Neural progenitor cell (in vitro differentiated cells): ENCODE measurements at regions not wholly inside any gene's neighbourhood (a gene's known extent, or its start where the extent isn't known, plus 50 kb on each side); places are given as distances from the start of the nearest gene placed in this dataset.
"Not testable (repeated sequence)": the region's sequence is repeated elsewhere in the genome, so short reads cannot be mapped to it uniquely, and the experiment has no call there.

ENCODE experiments used
- DNase-seq: peaks from one replicate; pipeline ENCODE4 v3.0.0-alpha.2; 2016; ENCODE audit warnings: low spot score
- H2AFZ ChIP-seq: fragments of 200-600 bp; sonication (generic); replicated peaks from 2 replicates; pipeline ENCODE4 v1.6.1; 2016; ENCODE audit warnings: antibody characterized with exemption
- H3F3A ChIP-seq: fragments of 200-600 bp; sonication (generic); 2 replicates; pipeline ENCODE4 v1.6.1; 2016; ENCODE audit warnings: antibody characterized with exemption, low read depth
- H3K27ac ChIP-seq: fragments of 200-600 bp; sonication (generic); 2 replicates; pipeline ENCODE4 v1.5.1; 2016; ENCODE audit warnings: mild to moderate bottlenecking
- H3K27me3 ChIP-seq: fragments of 200-600 bp; sonication (generic); 2 replicates; pipeline ENCODE4 v1.6.1; 2016; ENCODE audit warnings: mild to moderate bottlenecking, moderate library complexity
- H3K36me3 ChIP-seq: fragments of 200-600 bp; sonication (generic); 2 replicates; pipeline ENCODE4 v1.5.1; 2016
- H3K4me1 ChIP-seq: fragments of 200-600 bp; sonication (generic); 2 replicates; pipeline ENCODE4 v1.6.1; 2016; ENCODE audit warnings: mixed run types
- H3K4me2 ChIP-seq: fragments of 200-600 bp; sonication (generic); 2 replicates; pipeline ENCODE4 v1.6.1; 2016
- H3K4me3 ChIP-seq: fragments of 200-600 bp; sonication (generic); 2 replicates; pipeline ENCODE4 v1.5.1; 2016
- H3K79me2 ChIP-seq: fragments of 200-600 bp; sonication (generic); 2 replicates; pipeline ENCODE4 v1.6.1; 2016; ENCODE audit warnings: low read depth
- H3K9ac ChIP-seq: fragments of 200-600 bp; sonication (generic); 2 replicates; pipeline ENCODE4 v1.6.1; 2016
- H3K9me3 ChIP-seq: fragments of 200-600 bp; sonication (generic); 2 replicates; pipeline ENCODE4 v1.5.1; 2016; ENCODE audit warnings: low read depth
- H4K20me1 ChIP-seq: fragments of 200-600 bp; sonication (generic); 2 replicates; pipeline ENCODE4 v1.6.1; 2016; ENCODE audit warnings: low read depth
- H3K27ac Mint-ChIP-seq: 3 replicates; pipeline ENCODE4 v1.8.0; 2021; ENCODE audit warnings: mixed read lengths
- H3K27me3 Mint-ChIP-seq: 2 replicates; pipeline ENCODE4 v1.8.0; 2022; ENCODE audit warnings: low read depth, mild to moderate bottlenecking, inconsistent platforms, moderate library complexity, mixed read lengths; ENCODE audit not compliant: insufficient read depth
- H3K36me3 Mint-ChIP-seq: 3 replicates; pipeline ENCODE4 v1.8.0; 2021; ENCODE audit warnings: mixed read lengths
- H3K4me1 Mint-ChIP-seq: 3 replicates; pipeline ENCODE4 v1.8.0; 2021; ENCODE audit warnings: mixed read lengths
- H3K4me3 Mint-ChIP-seq: 3 replicates; pipeline ENCODE4 v1.8.0; 2021; ENCODE audit warnings: mild to moderate bottlenecking, moderate library complexity, mixed read lengths
- H3K9me3 Mint-ChIP-seq: 3 replicates; pipeline ENCODE4 v1.8.0; 2020; ENCODE audit warnings: mixed read lengths
- CTCF ChIP-seq: fragments of 200-600 bp; sonication (generic); IDR thresholded peaks from 2 replicates; pipeline ENCODE4 v1.5.1; 2017; ENCODE audit warnings: antibody characterized with exemption, mild to moderate bottlenecking
- EZH2 ChIP-seq: fragments of 200-600 bp; sonication (generic); IDR thresholded peaks from 2 replicates; pipeline ENCODE4 v1.6.1; 2017; ENCODE audit warnings: antibody characterized with exemption, mild to moderate bottlenecking, moderate library complexity
- EZH2phosphoT487 ChIP-seq: fragments of 200-600 bp; sonication (generic); IDR thresholded peaks from 2 replicates; pipeline ENCODE4 v1.6.1; 2017; ENCODE audit warnings: antibody characterized with exemption

GRCh38 chr13:54132720-54133119, 1104.1 kb downstream of the OLFM4 start:
- not testable (repeated sequence) for H3K4me3 Mint-ChIP-seq, DNase-seq, H3K27ac Mint-ChIP-seq, H2AFZ ChIP-seq, H4K20me1 ChIP-seq, H3K9me3 ChIP-seq, H3K9ac ChIP-seq, H3K27me3 Mint-ChIP-seq, H3K36me3 ChIP-seq, H3K4me3 ChIP-seq, H3K36me3 Mint-ChIP-seq, H3K79me2 ChIP-seq, H3K4me1 Mint-ChIP-seq, H3K9me3 Mint-ChIP-seq, H3K4me1 ChIP-seq, H3K27ac ChIP-seq, H3K27me3 ChIP-seq, H3F3A ChIP-seq
- peak overlapping the region; percentile 4 for H3K4me2 ChIP-seq

- Histone ChIP-seq H3F3A (no peaks in the 10 kb centered on the region), H3K36me3 (no peaks in the 10 kb centered on the region), H3K79me2 (no peaks in the 10 kb centered on the region), H4K20me1 (no peaks in the 10 kb centered on the region), H3K4me3 (no peak overlapping the region), H3K4me2 (no peak overlapping the region), H3K4me1 (no peaks in the 10 kb centered on the region), H3K9ac (no peak overlapping the region), H2AFZ (no peak overlapping the region), H3K27me3 (no peaks in the 10 kb centered on the region), H3K9me3 (no peaks in the 10 kb centered on the region), H3K27ac (no peak overlapping the region)
- no peak overlapping the region for H3K4me3 Mint-ChIP-seq
- H3K36me3 Mint-ChIP-seq, result no peaks in the 10 kb centered on the region
- no peaks in the 10 kb centered on the region for H3K9me3 Mint-ChIP-seq
- no peak for TF ChIP-seq CTCF
- no peak for TF ChIP-seq EZH2
- no peak for TF ChIP-seq EZH2phosphoT487
- no peaks in the 10 kb centered on the region for H3K4me1 Mint-ChIP-seq
- no peak for DNase-seq
- H3K27me3 Mint-ChIP-seq, result peaks cover 3% of the 10 kb centered on the region
- no peak overlapping the region for H3K27ac Mint-ChIP-seq
Observed at GRCh38 chr13:54133746-54134145, 1105.1 kb downstream of the OLFM4 start.

- Mint-ChIP-seq H3K36me3 (no peaks in the 10 kb centered on the region), H3K27ac (no peak overlapping the region), H3K4me3 (no peak overlapping the region), H3K4me1 (peaks cover 5% of the 10 kb centered on the region), H3K27me3 (peaks cover 2% of the 10 kb centered on the region), H3K9me3 (no peaks in the 10 kb centered on the region)
- Histone ChIP-seq H3K4me1 (no peaks in the 10 kb centered on the region), H3K79me2 (no peaks in the 10 kb centered on the region), H4K20me1 (no peaks in the 10 kb centered on the region), H3K27ac (no peak overlapping the region), H3F3A (no peaks in the 10 kb centered on the region), H3K27me3 (no peaks in the 10 kb centered on the region), H2AFZ (no peak overlapping the region), H3K36me3 (no peaks in the 10 kb centered on the region), H3K4me2 (no peak overlapping the region), H3K9me3 (no peaks in the 10 kb centered on the region), H3K4me3 (no peak overlapping the region), H3K9ac (no peak overlapping the region)
- DNase-seq, result peak; percentile 22
- TF ChIP-seq EZH2phosphoT487 (no peak), CTCF (no peak), EZH2 (no peak)
Observed at GRCh38 chr13:54144828-54145227, 1116.2 kb downstream of the OLFM4 start.

GRCh38 chr13:54150851-54151250, 1122.2 kb downstream of the OLFM4 start:
- no peak overlapping the region for H3K27ac ChIP-seq
- no peak overlapping the region for H3K4me3 Mint-ChIP-seq
- no peak for TF ChIP-seq EZH2phosphoT487
- TF ChIP-seq CTCF, result no peak
- no peak for TF ChIP-seq EZH2

More at GRCh38 chr13:54150851-54151250, 1122.2 kb downstream of the OLFM4 start:
- Histone ChIP-seq H3K9ac (no peak overlapping the region), H3K9me3 (no peaks in the 10 kb centered on the region), H3K36me3 (no peaks in the 10 kb centered on the region), H3K27me3 (no peaks in the 10 kb centered on the region), H4K20me1 (no peaks in the 10 kb centered on the region), H3K4me2 (peak overlapping the region; percentile 5), H3F3A (no peaks in the 10 kb centered on the region), H3K79me2 (no peaks in the 10 kb centered on the region), H2AFZ (no peak overlapping the region), H3K4me3 (no peak overlapping the region), H3K4me1 (peaks cover 5% of the 10 kb centered on the region)
- Mint-ChIP-seq H3K4me1 (peaks cover 9% of the 10 kb centered on the region), H3K36me3 (no peaks in the 10 kb centered on the region), H3K9me3 (no peaks in the 10 kb centered on the region), H3K27ac (no peak overlapping the region), H3K27me3 (no peaks in the 10 kb centered on the region)
- peak; percentile 39 for DNase-seq
